Kidney (tissue), 13 donors: ENCODE measurements at regions not wholly inside any gene's neighbourhood (a gene's known extent, or its start where the extent isn't known, plus 50 kb on each side); places are given as distances from the start of the nearest gene placed in this dataset.

Experiments used
- DNase-seq, 5 donors: peaks; one replicate each; pipeline ENCODE4 v3.0.0-alpha.2; 2013 to 2020
- FAIRE-seq: peaks from 2 replicates; lab custom pipeline; 2012; peaks lifted over from hg19 to GRCh38; lab: Jason Lieb, UNC
- H3K27ac ChIP-seq, 2 donors: one replicate each; pipeline ENCODE4 v1.7.0; 2013; ENCODE audit warnings: low read depth in 2 of 2, low read length in 2 of 2, inconsistent platforms in 1 of 2
- H3K27me3 ChIP-seq: one replicate; pipeline ENCODE4 v1.7.1; 2013; ENCODE audit warnings: low read length, inconsistent platforms; ENCODE audit not compliant: control insufficient read depth, insufficient read depth
- H3K36me3 ChIP-seq, 3 donors: one replicate each; pipeline versions ENCODE4 v1.7.0 to v1.7.1; 2013; ENCODE audit warnings: low read length in 3 of 3, control low read depth in 1 of 3, inconsistent platforms in 1 of 3; ENCODE audit not compliant: insufficient read depth in 3 of 3, control insufficient read depth in 2 of 3
- H3K4me1 ChIP-seq, 3 donors: one replicate each; pipeline versions ENCODE4 v1.7.0 to v1.7.1; 2013; ENCODE audit warnings: low read length in 3 of 3, inconsistent platforms in 1 of 3, low read depth in 1 of 3; ENCODE audit not compliant: control insufficient read depth in 2 of 3, insufficient read depth in 2 of 3
- H3K4me3 ChIP-seq, 3 donors: one replicate each; pipeline versions ENCODE4 v1.7.0 to v1.8.1; 2013; ENCODE audit warnings: low read length in 3 of 3, control low read depth in 1 of 3, inconsistent platforms in 1 of 3
- H3K9ac ChIP-seq, 3 donors: one replicate each; pipeline versions ENCODE4 v1.7.0 to v1.7.1; 2013; ENCODE audit warnings: low read length in 3 of 3, control low read depth in 1 of 3, inconsistent platforms in 1 of 3
- H3K9me3 ChIP-seq, 3 donors: one replicate each; pipeline versions ENCODE4 v1.7.0 to v1.7.1; 2013; ENCODE audit warnings: low read length in 3 of 3, control low read depth in 1 of 3, inconsistent platforms in 1 of 3; ENCODE audit not compliant: control insufficient read depth in 2 of 3, insufficient read depth in 1 of 3
- intact Hi-C: fragments of 100-400 bp; cut with DNase I; formaldehyde crosslinking; loops from one replicate; pipeline ENCODE4 v1.11.1; 2022
- TF ChIP-seq, protein P1 (sequence below): IDR thresholded peaks from 3 replicates; pipeline ENCODE4 v1.5.1; 2012; ENCODE audit warnings: mild to moderate bottlenecking, moderate library complexity, borderline replicate concordance; ENCODE audit not compliant: insufficient read depth; ENCODE audit errors: extremely low read depth
- donor health status: control.
- donor health status: control.
- donor health status: control.
- donor health status: control.
- donor health status: control.
- donor health status: DM: yes; HTN: yes; CAD: no.
- donor health status: Normal renal cell carcinoma (clear cell type).

DNA sequence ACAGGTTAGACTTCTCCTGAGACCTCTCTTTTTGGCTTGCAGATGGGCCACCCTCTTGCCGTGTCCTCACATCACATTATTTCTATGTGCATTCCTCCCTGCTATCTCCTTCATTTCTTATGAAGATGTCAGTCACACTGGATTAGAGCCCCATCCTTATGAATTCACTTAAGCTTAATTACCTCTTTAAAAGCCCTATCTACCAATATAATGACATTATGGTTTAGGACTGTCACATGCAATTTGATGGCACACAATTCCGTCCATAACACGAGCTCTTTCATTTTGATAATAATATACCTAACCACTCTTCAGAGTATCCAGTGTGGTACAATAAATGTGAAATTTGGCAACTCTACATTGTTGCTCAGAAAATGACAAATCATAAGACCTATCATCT is 1037.3 kb downstream of the DIAPH3 start:
- intact Hi-C loops, result no loop called here
- Histone ChIP-seq H3K27ac (no peak overlapping the region), H3K27me3 (no peaks in the 10 kb centered on the region), H3K36me3 (no peaks in the 10 kb centered on the region), H3K9me3 (no peaks in the 10 kb centered on the region), H3K4me3 (no peak overlapping the region), H3K4me1 (no peaks in the 10 kb centered on the region), H3K9ac (no peak overlapping the region)
- DNase-seq (no peak), FAIRE-seq (no peak)
- TF ChIP-seq, protein P1, sequence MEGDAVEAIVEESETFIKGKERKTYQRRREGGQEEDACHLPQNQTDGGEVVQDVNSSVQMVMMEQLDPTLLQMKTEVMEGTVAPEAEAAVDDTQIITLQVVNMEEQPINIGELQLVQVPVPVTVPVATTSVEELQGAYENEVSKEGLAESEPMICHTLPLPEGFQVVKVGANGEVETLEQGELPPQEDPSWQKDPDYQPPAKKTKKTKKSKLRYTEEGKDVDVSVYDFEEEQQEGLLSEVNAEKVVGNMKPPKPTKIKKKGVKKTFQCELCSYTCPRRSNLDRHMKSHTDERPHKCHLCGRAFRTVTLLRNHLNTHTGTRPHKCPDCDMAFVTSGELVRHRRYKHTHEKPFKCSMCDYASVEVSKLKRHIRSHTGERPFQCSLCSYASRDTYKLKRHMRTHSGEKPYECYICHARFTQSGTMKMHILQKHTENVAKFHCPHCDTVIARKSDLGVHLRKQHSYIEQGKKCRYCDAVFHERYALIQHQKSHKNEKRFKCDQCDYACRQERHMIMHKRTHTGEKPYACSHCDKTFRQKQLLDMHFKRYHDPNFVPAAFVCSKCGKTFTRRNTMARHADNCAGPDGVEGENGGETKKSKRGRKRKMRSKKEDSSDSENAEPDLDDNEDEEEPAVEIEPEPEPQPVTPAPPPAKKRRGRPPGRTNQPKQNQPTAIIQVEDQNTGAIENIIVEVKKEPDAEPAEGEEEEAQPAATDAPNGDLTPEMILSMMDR, result no peak

DNA sequence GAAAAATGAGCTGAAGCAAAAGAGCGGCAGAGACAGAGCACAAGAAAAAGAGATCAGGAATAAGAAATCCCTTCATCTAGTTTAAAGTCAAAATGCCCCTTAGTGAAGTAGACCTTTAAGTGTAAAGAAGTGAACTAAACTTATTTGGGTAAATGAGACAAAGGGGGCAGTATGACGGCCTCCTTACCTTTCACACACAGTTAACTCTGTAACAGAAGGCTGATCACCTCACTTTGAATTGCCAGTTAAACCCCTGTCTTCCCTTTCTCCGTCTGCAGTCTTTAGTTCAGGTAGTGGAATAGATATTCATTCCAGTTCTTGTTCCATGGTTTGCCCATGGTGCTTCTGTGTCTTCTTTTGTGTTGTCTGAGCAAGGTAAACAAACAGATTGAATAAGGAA is 1029.8 kb downstream of the DIAPH3 start:
- Histone ChIP-seq H3K4me3 (no peak overlapping the region), H3K9me3 (no peaks in the 10 kb centered on the region), H3K9ac (no peak overlapping the region), H3K36me3 (no peaks in the 10 kb centered on the region), H3K27ac (no peak overlapping the region), H3K4me1 (no peaks in the 10 kb centered on the region), H3K27me3 (no peaks in the 10 kb centered on the region)
- FAIRE-seq (no peak), DNase-seq (peak in 2 of 5 donors; percentile 26 to 33)
- intact Hi-C loops, result no loop called here
- TF ChIP-seq, protein P1, result no peak

DNA sequence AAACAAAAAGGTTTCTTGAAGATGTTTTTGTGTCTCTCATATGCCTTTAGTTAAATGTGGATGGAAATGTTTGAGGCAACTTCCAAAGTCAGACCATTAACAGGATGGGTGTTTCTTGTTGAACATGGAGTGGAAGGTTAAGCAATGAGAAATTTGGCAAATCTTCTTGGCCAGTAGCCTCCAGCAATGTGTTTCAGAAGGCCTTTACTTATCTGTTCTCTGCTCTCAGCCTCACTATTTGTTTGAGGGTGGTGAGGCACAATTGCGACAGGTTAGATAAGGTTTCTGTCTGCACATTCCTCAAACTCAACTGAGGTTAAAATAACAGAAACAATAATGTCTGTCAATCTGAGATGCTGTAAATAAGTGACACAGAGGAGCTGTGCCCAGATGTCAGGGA is 1019.0 kb downstream of the DIAPH3 start:
- Histone ChIP-seq H3K27ac (no peak overlapping the region), H3K36me3 (no peaks in the 10 kb centered on the region), H3K27me3 (no peaks in the 10 kb centered on the region), H3K9me3 (no peaks in the 10 kb centered on the region), H3K4me1 (no peaks in the 10 kb centered on the region), H3K9ac (no peak overlapping the region), H3K4me3 (no peak overlapping the region)
- TF ChIP-seq, protein P1, result no peak
- DNase-seq (peak in 1 of 5 donors; percentile 14), FAIRE-seq (no peak)
- intact Hi-C loops, result no loop called here

DNA sequence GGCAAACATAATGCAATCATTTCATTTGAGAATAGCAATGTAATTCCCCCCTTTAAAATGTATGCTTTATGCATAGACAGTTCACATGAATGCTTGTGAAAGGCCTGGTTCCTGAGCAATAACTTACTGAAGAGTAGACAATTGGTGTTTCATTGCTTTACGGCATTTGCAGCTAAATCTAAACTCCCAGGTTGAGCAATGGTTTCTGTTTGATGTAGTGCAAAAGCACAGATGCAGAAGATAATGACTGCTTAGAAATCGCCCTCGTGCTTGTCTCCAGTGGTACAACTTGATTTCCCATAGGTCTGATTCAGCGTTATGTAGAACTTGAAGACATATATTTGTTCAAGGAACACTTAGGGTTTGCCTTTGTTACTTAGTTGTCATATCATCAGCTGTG is 1018.3 kb downstream of the DIAPH3 start:
- intact Hi-C loops, result no loop called here

More for the DNA sequence above, 1018.3 kb downstream of the DIAPH3 start:
- Histone ChIP-seq H3K4me1 (no peaks in the 10 kb centered on the region), H3K27ac (no peak overlapping the region), H3K36me3 (no peaks in the 10 kb centered on the region), H3K4me3 (no peak overlapping the region), H3K27me3 (no peaks in the 10 kb centered on the region), H3K9me3 (no peaks in the 10 kb centered on the region), H3K9ac (no peak overlapping the region)
- TF ChIP-seq, protein P1, result no peak
- no peak for DNase-seq
- FAIRE-seq, result no peak
